Activated naive CD8-positive, alpha-beta T cell treated with anti-CD3 and anti-CD28 coated beads, Interleukin-2, amount 50 U/mL, for 24 hours (primary cell): ENCODE measurements at regions not wholly inside any gene's neighbourhood (a gene's known extent, or its start where the extent isn't known, plus 50 kb on each side); places are given as distances from the start of the nearest gene placed in this dataset.
A peak's percentile ranks its signal among the peaks of the same experiment; 100 is the strongest.

Experiments
- ATAC-seq: fragments of 150-1000 bp; cut with Tn5 transposase; one replicate; pipeline ENCODE4 v1.10.0; 2021
- DNase-seq: peaks from one replicate; pipeline ENCODE4 v3.0.0; 2021
- H3K27ac Mint-ChIP-seq: one replicate; pipeline ENCODE4 v1.8.0; 2021; ENCODE audit warnings: mild to moderate bottlenecking, mixed read lengths
- H3K27me3 Mint-ChIP-seq: one replicate; pipeline ENCODE4 v1.8.0; 2021; ENCODE audit warnings: mixed read lengths
- H3K36me3 Mint-ChIP-seq: one replicate; pipeline ENCODE4 v1.8.0; 2021; ENCODE audit warnings: low read depth, mixed read lengths
- H3K4me1 Mint-ChIP-seq: one replicate; pipeline ENCODE4 v1.8.0; 2021; ENCODE audit warnings: mixed read lengths
- H3K4me3 Mint-ChIP-seq: one replicate; pipeline ENCODE4 v1.8.0; 2021; ENCODE audit warnings: mild to moderate bottlenecking, moderate library complexity, mixed read lengths
- H3K9me3 Mint-ChIP-seq: one replicate; pipeline ENCODE4 v1.8.0; 2021; ENCODE audit warnings: mixed read lengths

DNA sequence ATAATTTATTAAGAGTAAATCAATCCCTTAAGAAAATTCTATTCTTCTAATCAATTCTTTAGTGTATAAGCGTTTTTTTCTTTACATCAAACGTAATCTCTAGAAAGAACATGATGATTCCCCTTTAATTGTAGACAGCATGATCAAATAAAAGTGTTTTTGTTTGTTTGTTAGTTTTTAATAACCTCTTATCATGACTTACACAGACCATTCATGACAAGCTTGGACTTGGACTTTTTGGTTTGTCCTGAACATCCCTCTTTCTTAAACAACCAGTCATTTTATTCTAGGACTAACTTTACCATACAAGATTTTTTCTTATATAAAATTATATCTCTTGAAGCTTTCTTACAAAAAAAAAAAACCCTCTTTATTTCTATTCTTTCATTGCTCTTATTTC, 344.6 kb upstream of the SPOCK3 start:
- peaks cover 18% of the 10 kb centered on the region for H3K9me3 Mint-ChIP-seq
- DNase-seq, result no peak
- no peak overlapping the region for H3K4me3 Mint-ChIP-seq
- no peak for ATAC-seq
- H3K4me1 Mint-ChIP-seq, result no peaks in the 10 kb centered on the region
- H3K36me3 Mint-ChIP-seq, result no peaks in the 10 kb centered on the region
- no peaks in the 10 kb centered on the region for H3K27me3 Mint-ChIP-seq
- H3K27ac Mint-ChIP-seq, result no peak overlapping the region

- H3K27ac Mint-ChIP-seq, result no peak overlapping the region
- ATAC-seq, result no peak
- DNase-seq, result no peak
These were observed 347.2 kb upstream of the SPOCK3 start for GRCh38 chr4:167581449-167581965.

GRCh38 chr4:167587361-167587760, 353.1 kb upstream of the SPOCK3 start:
- DNase-seq (no peak), ATAC-seq (no peak)
- Mint-ChIP-seq H3K27me3 (no peaks in the 10 kb centered on the region), H3K27ac (no peak overlapping the region), H3K9me3 (peaks cover 24% of the 10 kb centered on the region), H3K4me3 (no peak overlapping the region), H3K36me3 (no peaks in the 10 kb centered on the region), H3K4me1 (no peaks in the 10 kb centered on the region)

More at GRCh38 chr4:167581449-167581965, 347.2 kb upstream of the SPOCK3 start:
- Mint-ChIP-seq H3K9me3 (peaks cover 23% of the 10 kb centered on the region), H3K4me3 (no peak overlapping the region), H3K36me3 (no peaks in the 10 kb centered on the region), H3K4me1 (no peaks in the 10 kb centered on the region), H3K27me3 (no peaks in the 10 kb centered on the region)

DNA sequence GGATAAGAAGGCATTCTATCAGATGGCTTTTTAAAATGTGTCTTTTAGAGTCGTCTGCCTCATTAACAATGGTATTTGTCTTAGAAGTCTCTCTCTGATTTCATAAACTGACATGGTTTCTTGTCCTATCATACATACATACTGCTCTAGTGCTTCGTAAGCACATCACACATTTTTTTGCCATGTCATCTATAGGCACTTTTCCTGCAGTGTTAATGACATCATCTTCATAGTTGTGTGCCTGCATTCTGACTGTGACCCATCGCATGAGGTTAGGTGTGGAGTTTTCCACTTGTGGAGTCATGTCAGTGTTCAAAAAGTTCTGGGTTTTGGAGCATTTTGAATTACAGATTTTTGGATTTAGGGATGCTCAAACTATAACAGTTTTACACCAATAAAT, 361.6 kb upstream of the SPOCK3 start:
- H3K27ac Mint-ChIP-seq, result no peak overlapping the region
- DNase-seq (no peak), ATAC-seq (no peak)
- H3K36me3 Mint-ChIP-seq, result no peaks in the 10 kb centered on the region
- no peak overlapping the region for H3K4me3 Mint-ChIP-seq
- no peaks in the 10 kb centered on the region for H3K27me3 Mint-ChIP-seq
- H3K9me3 Mint-ChIP-seq, result no peaks in the 10 kb centered on the region
- no peaks in the 10 kb centered on the region for H3K4me1 Mint-ChIP-seq

DNA sequence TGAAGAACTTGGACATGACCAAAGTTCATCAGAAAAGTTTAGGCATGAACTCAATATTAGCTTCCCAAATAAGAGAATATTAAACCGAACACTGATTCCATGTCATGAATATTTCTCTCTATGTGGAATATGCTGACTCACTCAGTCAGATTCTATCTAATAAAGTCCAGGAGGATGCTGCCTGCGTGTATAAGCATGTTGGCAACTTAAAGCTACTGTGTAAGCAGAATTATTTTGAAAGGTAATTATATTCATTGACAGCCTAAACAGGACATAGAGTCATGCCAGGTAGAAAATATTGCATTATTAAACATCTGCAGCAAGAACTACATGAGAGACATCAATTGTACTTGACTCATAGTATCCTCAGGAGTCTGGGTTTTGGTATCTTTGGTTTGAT, 367.9 kb upstream of the SPOCK3 start:
- Mint-ChIP-seq H3K9me3 (no peaks in the 10 kb centered on the region), H3K27me3 (no peaks in the 10 kb centered on the region), H3K27ac (no peak overlapping the region), H3K4me3 (no peak overlapping the region), H3K36me3 (no peaks in the 10 kb centered on the region), H3K4me1 (no peaks in the 10 kb centered on the region)
- no peak for DNase-seq
- ATAC-seq, result no peak

DNA sequence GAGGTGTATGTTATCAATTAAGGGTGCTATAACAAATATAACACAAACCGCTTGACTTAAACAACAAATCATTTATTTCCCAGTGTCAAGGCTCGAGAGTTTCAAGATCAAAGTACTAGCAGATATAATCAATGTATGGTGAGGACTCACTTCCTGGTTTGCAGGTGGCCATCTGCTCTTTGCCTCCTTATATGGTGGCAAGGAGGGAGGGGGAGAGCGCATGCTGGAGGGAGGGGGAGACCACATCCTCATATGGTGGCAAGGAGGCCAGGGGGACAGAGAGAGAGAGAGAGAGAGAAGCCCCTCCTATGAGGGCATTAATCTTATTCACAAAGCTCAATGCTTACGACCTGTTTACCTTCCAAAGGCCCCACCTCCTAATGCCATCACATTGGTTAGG, 372.3 kb upstream of the SPOCK3 start:
- no peaks in the 10 kb centered on the region for H3K4me1 Mint-ChIP-seq
- H3K27me3 Mint-ChIP-seq, result no peaks in the 10 kb centered on the region
- DNase-seq (no peak), ATAC-seq (no peak)
- no peak overlapping the region for H3K27ac Mint-ChIP-seq
- no peaks in the 10 kb centered on the region for H3K9me3 Mint-ChIP-seq
- no peaks in the 10 kb centered on the region for H3K36me3 Mint-ChIP-seq
- H3K4me3 Mint-ChIP-seq, result no peak overlapping the region

DNA sequence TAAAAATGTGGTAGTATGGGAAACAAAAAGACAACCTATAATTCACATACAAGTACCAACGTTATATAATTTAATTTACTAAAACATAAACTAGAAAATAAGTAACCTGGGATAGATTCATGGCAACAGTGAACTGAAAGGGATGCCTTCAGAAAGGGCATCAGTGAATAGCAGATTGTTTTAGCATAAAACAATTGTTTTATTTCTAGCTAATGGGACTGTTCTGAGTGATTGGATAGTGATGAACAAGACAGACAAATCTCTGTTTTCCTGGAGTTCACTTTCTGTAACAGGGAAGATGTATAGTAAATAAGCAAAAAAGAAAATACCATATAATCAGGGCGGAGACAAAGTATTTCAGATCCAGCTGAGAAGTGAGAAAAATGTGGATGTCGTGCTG, 379.1 kb upstream of the SPOCK3 start:
- no peaks in the 10 kb centered on the region for H3K4me1 Mint-ChIP-seq
- H3K9me3 Mint-ChIP-seq, result peaks cover 5% of the 10 kb centered on the region
- H3K27ac Mint-ChIP-seq, result no peak overlapping the region
- no peak for ATAC-seq
- H3K36me3 Mint-ChIP-seq, result no peaks in the 10 kb centered on the region
- H3K27me3 Mint-ChIP-seq, result no peaks in the 10 kb centered on the region
- DNase-seq, result no peak
- H3K4me3 Mint-ChIP-seq, result no peak overlapping the region

DNA sequence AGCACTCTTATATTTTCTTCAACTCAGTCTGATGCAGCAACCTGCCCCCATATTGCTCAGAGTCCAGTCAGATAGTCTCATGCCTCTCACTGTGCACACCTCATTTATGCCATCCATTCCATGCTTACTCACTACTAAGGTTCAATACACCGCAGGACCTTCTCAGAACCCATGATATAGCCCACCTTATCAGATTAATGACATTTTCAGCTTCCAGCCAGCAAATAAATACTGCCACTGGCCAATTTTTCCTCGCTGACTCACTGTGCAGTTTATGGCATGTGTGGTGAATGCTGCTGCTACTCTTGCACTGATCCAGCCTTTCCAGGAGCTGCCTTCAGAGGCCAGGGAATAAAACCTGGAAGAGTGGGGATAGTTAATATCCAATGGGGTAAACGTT, 380.6 kb upstream of the SPOCK3 start:
- ATAC-seq (no peak), DNase-seq (no peak)
- Mint-ChIP-seq H3K4me3 (no peak overlapping the region), H3K9me3 (peaks cover 5% of the 10 kb centered on the region), H3K36me3 (no peaks in the 10 kb centered on the region), H3K27me3 (no peaks in the 10 kb centered on the region), H3K27ac (no peak overlapping the region), H3K4me1 (no peaks in the 10 kb centered on the region)

DNA sequence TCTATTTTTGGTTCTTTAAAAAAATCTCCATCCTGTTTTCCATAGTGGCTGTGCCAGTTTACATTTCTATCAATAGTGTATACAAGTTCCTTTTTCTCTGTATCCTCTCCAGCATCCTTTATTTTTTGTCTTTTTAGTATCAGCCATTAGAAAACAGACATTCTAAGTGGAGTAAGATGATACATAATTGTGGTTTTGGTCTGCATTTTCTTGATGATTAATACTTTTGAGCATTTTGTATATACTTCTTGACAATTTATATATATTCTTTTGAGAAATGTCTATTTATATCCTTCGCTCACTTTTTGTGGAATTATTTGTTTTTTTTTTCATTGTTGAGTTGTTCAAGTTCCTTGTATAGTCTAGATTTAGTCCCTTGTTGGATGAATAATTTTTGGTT, 382.2 kb upstream of the SPOCK3 start:
- DNase-seq (no peak), ATAC-seq (no peak)
- H3K4me3 Mint-ChIP-seq, result no peak overlapping the region
- H3K4me1 Mint-ChIP-seq, result no peaks in the 10 kb centered on the region
- H3K9me3 Mint-ChIP-seq, result peaks cover 5% of the 10 kb centered on the region
- no peaks in the 10 kb centered on the region for H3K36me3 Mint-ChIP-seq
- H3K27ac Mint-ChIP-seq, result no peak overlapping the region
- H3K27me3 Mint-ChIP-seq, result no peaks in the 10 kb centered on the region

DNA sequence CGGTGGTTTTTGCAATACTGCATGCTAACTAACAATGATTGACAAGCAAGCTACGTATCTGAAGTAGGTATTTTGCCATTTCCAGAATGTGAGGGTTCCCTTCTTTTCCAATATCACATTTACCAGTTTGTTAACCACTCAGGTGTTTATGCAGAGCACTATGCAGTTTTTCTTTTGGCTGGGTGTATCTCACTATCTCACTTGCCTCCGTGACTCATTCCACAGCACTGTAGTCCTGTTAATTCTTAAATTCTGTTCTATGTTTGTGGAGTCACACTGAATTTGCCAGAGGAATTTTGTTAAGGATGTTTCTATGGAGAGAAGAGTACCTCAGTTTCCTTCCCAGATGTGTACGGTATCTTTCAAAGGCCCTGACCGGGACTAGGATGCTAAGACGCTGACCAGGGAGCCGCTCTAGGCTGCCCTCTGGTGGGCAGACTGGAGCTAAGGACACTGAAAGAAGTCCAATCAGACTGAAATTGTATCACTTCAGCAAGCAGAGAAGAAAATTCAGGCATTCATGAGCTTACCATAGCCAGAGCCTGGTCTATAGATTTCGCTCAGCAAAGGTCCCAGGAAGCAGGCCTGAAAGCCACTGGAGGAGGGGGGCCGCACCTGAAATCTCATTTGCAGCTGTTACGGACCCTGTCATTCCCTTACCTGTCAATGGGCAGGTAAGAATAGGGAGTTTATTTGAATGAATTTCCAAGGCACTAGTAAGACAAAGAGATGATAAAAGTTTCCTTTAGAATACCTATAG, 388.4 kb upstream of the SPOCK3 start:
- H3K27ac Mint-ChIP-seq, result no peak overlapping the region
- H3K4me3 Mint-ChIP-seq, result no peak overlapping the region
- DNase-seq (peak; percentile 47), ATAC-seq (peak; percentile 65)
- H3K9me3 Mint-ChIP-seq, result peaks cover 5% of the 10 kb centered on the region
- no peaks in the 10 kb centered on the region for H3K36me3 Mint-ChIP-seq
- no peaks in the 10 kb centered on the region for H3K27me3 Mint-ChIP-seq
- no peaks in the 10 kb centered on the region for H3K4me1 Mint-ChIP-seq

DNA sequence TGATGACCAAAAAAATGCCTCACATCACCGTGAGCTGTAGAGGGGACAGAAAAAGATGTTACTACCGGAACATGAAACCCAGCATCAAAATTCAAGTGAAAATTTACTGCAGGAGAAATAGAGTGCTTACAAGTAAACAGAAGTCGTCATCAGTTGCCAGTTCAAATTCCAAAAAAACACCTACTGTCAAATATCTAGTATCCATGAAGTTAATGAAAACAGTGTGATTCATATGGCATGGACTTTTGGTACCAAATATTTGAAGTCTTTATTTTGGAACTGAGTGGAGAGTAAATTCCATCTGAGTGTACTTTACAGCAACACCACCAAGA, 388.9 kb upstream of the SPOCK3 start:
- ATAC-seq (no peak), DNase-seq (no peak)
- Mint-ChIP-seq H3K4me3 (no peak overlapping the region), H3K4me1 (no peaks in the 10 kb centered on the region), H3K27ac (no peak overlapping the region), H3K27me3 (no peaks in the 10 kb centered on the region), H3K36me3 (no peaks in the 10 kb centered on the region), H3K9me3 (peaks cover under 1% of the 10 kb centered on the region)

DNA sequence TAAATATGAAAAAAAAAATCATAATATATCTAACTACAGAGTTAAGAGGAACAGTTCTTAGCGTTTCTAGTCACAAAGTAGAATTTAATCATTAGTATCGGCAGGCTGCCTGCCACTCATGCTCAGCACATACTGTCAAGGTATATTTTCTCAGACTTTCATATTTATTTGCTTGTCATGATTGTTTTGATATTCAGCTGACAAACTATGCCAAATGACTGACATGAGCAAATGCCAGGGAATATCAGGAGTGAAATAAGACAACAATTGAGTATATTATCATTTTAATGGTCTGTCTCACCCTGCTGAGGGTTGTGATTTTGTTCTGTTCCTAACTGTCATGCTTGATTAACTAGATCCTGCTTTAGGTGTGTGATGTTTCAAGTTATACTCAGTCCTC, 395.0 kb upstream of the SPOCK3 start:
- Mint-ChIP-seq H3K4me1 (no peaks in the 10 kb centered on the region), H3K36me3 (no peaks in the 10 kb centered on the region), H3K27me3 (no peaks in the 10 kb centered on the region), H3K27ac (no peak overlapping the region), H3K9me3 (peaks cover 5% of the 10 kb centered on the region), H3K4me3 (no peak overlapping the region)
- DNase-seq, result no peak
- ATAC-seq, result no peak

GRCh38 chr4:167642250-167642649, 408.0 kb upstream of the SPOCK3 start:
- Mint-ChIP-seq H3K4me1 (no peaks in the 10 kb centered on the region), H3K27ac (no peak overlapping the region), H3K27me3 (no peaks in the 10 kb centered on the region), H3K36me3 (no peaks in the 10 kb centered on the region), H3K9me3 (no peaks in the 10 kb centered on the region), H3K4me3 (no peak overlapping the region)
- DNase-seq, result no peak
- ATAC-seq, result no peak

GRCh38 chr4:167645358-167645757, 411.1 kb upstream of the SPOCK3 start:
- no peaks in the 10 kb centered on the region for H3K4me1 Mint-ChIP-seq
- no peak for ATAC-seq
- no peaks in the 10 kb centered on the region for H3K36me3 Mint-ChIP-seq

DNA sequence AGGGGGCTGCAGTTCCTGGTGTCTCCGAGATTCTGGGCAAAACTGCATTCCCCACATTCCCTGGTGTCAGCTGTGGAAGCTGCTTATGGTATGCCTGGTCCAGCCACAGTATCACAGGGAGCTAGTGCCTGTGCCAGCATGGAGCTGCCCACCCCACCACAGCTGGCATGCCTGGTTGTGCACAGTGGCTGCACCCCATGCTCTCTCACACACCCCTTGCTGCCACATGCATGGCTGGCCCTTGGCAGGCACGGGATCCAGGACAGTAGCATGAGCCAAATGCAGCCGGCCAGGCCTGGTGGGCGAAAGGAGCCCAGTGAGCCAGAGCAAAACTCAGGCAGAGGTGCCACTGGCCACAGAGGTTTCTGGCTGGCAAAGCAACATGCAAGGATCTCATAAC, 418.0 kb upstream of the SPOCK3 start:
- no peak for ATAC-seq
- DNase-seq, result no peak
- H3K4me3 Mint-ChIP-seq, result no peak overlapping the region
- no peaks in the 10 kb centered on the region for H3K9me3 Mint-ChIP-seq
- H3K27ac Mint-ChIP-seq, result no peak overlapping the region
- H3K27me3 Mint-ChIP-seq, result no peaks in the 10 kb centered on the region
- no peaks in the 10 kb centered on the region for H3K4me1 Mint-ChIP-seq
- H3K36me3 Mint-ChIP-seq, result no peaks in the 10 kb centered on the region

More at GRCh38 chr4:167645358-167645757, 411.1 kb upstream of the SPOCK3 start:
- DNase-seq, result no peak
- H3K4me3 Mint-ChIP-seq, result no peak overlapping the region
- H3K9me3 Mint-ChIP-seq, result no peaks in the 10 kb centered on the region
- H3K27me3 Mint-ChIP-seq, result no peaks in the 10 kb centered on the region
- no peak overlapping the region for H3K27ac Mint-ChIP-seq

DNA sequence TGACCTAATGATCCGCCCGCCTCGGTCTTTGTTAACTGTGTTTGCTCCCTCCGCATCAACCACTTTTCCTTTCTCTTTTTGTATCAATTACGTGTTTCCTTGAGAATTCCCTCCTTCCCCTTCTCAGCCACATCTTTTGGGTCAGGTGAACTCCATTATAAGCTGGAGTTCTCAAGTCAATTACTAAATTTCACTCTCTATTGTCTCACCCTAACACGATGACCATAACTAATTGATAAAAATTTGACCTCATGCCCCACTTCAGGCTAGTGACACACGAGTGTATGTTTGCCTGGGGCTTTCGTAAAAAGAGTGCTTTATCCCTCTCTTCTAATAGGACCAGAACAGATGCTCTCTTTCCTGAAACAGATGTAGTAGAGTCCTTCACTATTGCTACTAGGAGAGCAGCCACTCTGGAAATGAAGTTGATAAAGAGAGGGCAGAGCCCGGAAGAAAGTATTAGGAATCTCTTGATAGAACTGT, 403.6 kb upstream of the ANXA10 start:
- Mint-ChIP-seq H3K27ac (no peak overlapping the region), H3K4me1 (no peaks in the 10 kb centered on the region), H3K36me3 (no peaks in the 10 kb centered on the region), H3K9me3 (peaks cover 16% of the 10 kb centered on the region), H3K27me3 (no peaks in the 10 kb centered on the region), H3K4me3 (no peak overlapping the region)
- DNase-seq (no peak), ATAC-seq (no peak)
